Chondrocyte (in vitro differentiated cells): ENCODE measurements at regions not wholly inside any gene's neighbourhood (a gene's known extent, or its start where the extent isn't known, plus 50 kb on each side); places are given as distances from the start of the nearest gene placed in this dataset.
A peak's percentile ranks its signal among the peaks of the same experiment; 100 is the strongest.

Experiments
- DNase-seq: peaks from one replicate; pipeline ENCODE4 v3.0.0; 2021; ENCODE audit warnings: mixed read lengths, low spot score
- H3K27ac Mint-ChIP-seq: one replicate; pipeline ENCODE4 v1.8.0; 2021; ENCODE audit warnings: mild to moderate bottlenecking, moderate library complexity, mixed read lengths; ENCODE audit not compliant: unreplicated experiment
- H3K27me3 Mint-ChIP-seq: 2 replicates; pipeline ENCODE4 v1.8.0; 2021; ENCODE audit warnings: low read depth, mixed read lengths
- H3K36me3 Mint-ChIP-seq: 2 replicates; pipeline ENCODE4 v1.8.0; 2021; ENCODE audit warnings: low read depth, mixed read lengths
- H3K4me1 Mint-ChIP-seq: 2 replicates; pipeline ENCODE4 v1.8.0; 2021; ENCODE audit warnings: low read depth, mild to moderate bottlenecking, mixed read lengths
- H3K4me3 Mint-ChIP-seq: one replicate; pipeline ENCODE4 v1.8.0; 2021; ENCODE audit warnings: mild to moderate bottlenecking, moderate library complexity, mixed read lengths; ENCODE audit not compliant: unreplicated experiment
- H3K9me3 Mint-ChIP-seq: 2 replicates; pipeline ENCODE4 v1.8.0; 2021; ENCODE audit warnings: low read depth, mixed read lengths
- TF ChIP-seq, protein P1 (sequence below): fragments of 200-600 bp; sonication (generic); IDR thresholded peaks from 2 replicates; pipeline ENCODE4 v1.5.0; 2021; ENCODE audit warnings: antibody characterized with exemption, mild to moderate bottlenecking, moderate library complexity

DNA sequence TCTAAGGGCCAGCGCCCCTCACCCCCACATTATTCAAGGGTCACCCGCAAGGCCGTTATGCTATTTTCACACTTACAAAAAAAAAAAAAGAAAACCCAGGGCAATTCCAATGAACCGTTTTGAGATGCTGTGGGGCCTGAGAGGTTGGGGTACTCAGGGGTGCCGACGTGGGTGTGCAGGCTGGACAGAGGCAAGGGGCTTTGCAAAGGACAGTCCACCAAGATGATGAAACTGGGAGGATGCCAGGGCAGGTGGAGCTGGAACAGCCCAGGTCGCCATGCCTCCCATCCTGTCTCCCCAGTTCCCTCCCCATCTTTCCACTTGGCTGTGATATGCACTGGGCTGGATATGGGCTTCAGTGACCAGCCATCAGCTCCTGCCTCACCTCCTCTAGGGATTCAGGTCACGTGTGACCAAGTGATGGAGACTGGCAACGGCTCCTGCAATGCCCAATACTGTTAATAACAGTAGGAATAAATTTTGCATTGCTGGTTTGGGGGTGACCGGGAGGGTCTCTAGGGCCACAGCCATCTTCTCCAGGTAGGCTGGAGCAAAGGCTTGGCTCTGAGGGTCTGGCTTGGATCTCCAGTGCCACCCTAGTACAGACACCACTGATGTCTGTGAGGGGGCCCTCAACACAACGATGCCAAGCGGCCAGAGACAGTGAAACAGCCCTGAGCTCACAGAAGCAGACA lies 151.3 kb upstream of the TNRC6C start:
- H3K27me3 Mint-ChIP-seq: peaks cover 28% of the 10 kb centered on the region
- H3K36me3 Mint-ChIP-seq: no peaks in the 10 kb centered on the region
- peak; percentile 65 for DNase-seq
- TF ChIP-seq, protein P1, sequence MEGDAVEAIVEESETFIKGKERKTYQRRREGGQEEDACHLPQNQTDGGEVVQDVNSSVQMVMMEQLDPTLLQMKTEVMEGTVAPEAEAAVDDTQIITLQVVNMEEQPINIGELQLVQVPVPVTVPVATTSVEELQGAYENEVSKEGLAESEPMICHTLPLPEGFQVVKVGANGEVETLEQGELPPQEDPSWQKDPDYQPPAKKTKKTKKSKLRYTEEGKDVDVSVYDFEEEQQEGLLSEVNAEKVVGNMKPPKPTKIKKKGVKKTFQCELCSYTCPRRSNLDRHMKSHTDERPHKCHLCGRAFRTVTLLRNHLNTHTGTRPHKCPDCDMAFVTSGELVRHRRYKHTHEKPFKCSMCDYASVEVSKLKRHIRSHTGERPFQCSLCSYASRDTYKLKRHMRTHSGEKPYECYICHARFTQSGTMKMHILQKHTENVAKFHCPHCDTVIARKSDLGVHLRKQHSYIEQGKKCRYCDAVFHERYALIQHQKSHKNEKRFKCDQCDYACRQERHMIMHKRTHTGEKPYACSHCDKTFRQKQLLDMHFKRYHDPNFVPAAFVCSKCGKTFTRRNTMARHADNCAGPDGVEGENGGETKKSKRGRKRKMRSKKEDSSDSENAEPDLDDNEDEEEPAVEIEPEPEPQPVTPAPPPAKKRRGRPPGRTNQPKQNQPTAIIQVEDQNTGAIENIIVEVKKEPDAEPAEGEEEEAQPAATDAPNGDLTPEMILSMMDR: no peak
- H3K27ac Mint-ChIP-seq: no peak overlapping the region
- H3K4me1 Mint-ChIP-seq: peaks cover 16% of the 10 kb centered on the region
- H3K9me3 Mint-ChIP-seq: no peaks in the 10 kb centered on the region
- H3K4me3 Mint-ChIP-seq: no peak overlapping the region

DNA sequence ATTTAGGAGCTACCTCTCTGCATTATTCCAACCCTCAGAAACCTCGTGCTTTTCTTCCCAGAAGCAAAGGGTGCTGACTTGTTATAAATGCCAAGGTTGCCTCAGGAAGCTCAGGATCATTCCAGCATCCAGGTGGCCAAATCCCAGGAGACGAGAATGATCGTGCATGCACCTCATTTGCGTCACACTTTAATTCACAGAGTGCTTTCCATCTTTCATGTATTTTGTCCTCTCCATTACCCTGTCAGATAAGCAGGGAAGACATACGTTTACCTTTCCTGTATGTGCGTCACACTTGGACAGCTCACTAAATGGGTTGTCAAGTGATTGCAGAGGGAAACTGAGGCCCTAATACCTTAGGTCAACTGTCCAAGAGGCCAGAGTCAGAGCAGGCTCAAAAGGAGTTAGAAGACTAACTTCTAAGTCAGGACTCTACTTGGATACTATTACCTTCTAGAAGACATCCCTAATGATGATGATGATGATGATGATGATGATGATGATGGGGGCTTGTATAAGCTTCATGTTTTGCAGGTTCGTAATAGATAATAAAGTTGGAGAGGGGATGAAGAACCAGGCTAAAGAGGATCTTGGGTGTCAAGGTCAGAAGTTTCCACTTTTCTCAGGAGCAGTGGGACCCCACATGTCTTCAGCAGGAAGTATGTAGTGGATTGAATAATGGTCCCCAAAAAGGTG lies 150.6 kb upstream of the TNRC6C start:
- H3K27me3 Mint-ChIP-seq: peaks cover 24% of the 10 kb centered on the region
- H3K4me1 Mint-ChIP-seq: peaks cover 14% of the 10 kb centered on the region
- H3K27ac Mint-ChIP-seq: no peak overlapping the region
- no peaks in the 10 kb centered on the region for H3K9me3 Mint-ChIP-seq
- TF ChIP-seq, protein P1: no peak
- H3K4me3 Mint-ChIP-seq: no peak overlapping the region
- no peaks in the 10 kb centered on the region for H3K36me3 Mint-ChIP-seq
- DNase-seq: no peak

DNA sequence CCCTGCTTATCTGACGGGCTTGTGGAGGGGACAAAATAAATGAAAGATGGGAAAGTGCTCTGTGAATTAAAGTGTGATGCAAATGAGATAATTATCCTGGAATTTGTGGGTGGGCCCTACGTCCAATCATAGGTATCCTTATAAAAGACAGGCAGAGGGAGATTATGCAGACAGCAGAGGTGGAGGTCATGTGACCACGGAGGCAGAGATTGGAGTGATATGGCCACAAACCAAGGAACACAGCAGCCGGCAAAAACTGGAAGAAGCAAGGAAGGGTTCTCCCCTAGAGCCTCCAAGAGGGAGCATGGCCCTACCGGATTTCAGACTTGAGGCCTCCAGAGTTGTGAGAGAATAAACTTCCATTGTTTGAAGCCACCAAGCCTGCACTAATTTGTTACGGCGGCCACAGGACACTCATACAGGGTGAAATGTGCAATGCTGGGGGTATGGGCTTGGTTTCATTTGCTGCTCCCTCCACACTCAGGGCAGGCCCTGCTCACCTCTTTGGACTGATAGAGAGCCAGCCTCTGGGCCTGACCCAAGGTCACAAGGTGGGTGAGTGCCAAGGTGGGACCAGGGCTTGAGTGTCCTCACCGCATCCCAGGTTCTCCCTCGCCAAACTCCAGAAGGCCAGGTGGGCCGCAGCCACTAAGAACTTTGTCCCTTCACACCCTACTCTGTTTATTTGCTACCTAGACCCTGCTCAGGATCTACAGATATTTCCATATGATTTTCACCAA lies 149.6 kb upstream of the TNRC6C start:
- TF ChIP-seq, protein P1: no peak

DNA sequence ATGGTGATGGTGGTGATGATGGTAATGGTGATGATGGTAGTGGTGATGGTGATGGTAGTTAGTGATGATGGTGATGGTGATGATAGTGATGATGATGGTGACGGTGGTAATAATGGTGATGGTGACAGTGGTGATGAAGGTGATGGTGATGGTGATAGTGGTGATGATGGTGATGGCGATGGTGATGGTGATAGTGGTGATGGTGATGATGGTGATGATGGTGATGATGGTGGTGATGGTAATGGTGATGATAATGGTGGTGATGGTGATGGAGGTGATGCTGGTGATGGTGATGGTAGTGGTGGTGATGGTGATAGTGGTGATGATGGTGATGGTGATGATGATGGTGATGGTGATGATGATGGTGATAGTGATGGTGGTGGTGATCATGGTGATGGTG lies 148.7 kb upstream of the TNRC6C start:
- Mint-ChIP-seq H3K27me3 (peaks cover 9% of the 10 kb centered on the region), H3K4me3 (no peak overlapping the region), H3K9me3 (no peaks in the 10 kb centered on the region), H3K27ac (no peak overlapping the region), H3K4me1 (peaks cover 12% of the 10 kb centered on the region), H3K36me3 (no peaks in the 10 kb centered on the region)
- no peak for DNase-seq
- TF ChIP-seq, protein P1: no peak

More for the DNA sequence above, 149.6 kb upstream of the TNRC6C start:
- Mint-ChIP-seq H3K36me3 (no peaks in the 10 kb centered on the region), H3K9me3 (no peaks in the 10 kb centered on the region), H3K4me3 (no peak overlapping the region), H3K4me1 (peaks cover 12% of the 10 kb centered on the region), H3K27ac (no peak overlapping the region), H3K27me3 (peaks cover 19% of the 10 kb centered on the region)
- DNase-seq: peak; percentile 68

- TF ChIP-seq, protein P1: no peak
- no peaks in the 10 kb centered on the region for H3K9me3 Mint-ChIP-seq
- H3K27me3 Mint-ChIP-seq: peaks cover 6% of the 10 kb centered on the region
- no peaks in the 10 kb centered on the region for H3K36me3 Mint-ChIP-seq
- H3K4me3 Mint-ChIP-seq: no peak overlapping the region
- DNase-seq: peak; percentile 30
- H3K27ac Mint-ChIP-seq: peak overlapping the region; percentile 27
- H3K4me1 Mint-ChIP-seq: peaks cover 12% of the 10 kb centered on the region
Measured at GRCh38 chr17:77810536-77810935, 148.0 kb upstream of the TNRC6C start.
